22Rv1 (cell line): ENCODE measurements at regions not wholly inside any gene's neighbourhood (a gene's known extent, or its start where the extent isn't known, plus 50 kb on each side); places are given as distances from the start of the nearest gene placed in this dataset.

ENCODE experiments used
- ZFX ChIP-seq: fragments of 450-650 bp; IDR thresholded peaks from 2 replicates; pipeline ENCODE4 v1.6.1; 2017; ENCODE audit warnings: antibody characterized with exemption, borderline replicate concordance
- TF ChIP-seq, protein P1 (sequence below): fragments of 450-650 bp; IDR thresholded peaks from 2 replicates; pipeline ENCODE4 v1.5.1; 2017; ENCODE audit warnings: mild to moderate bottlenecking

DNA sequence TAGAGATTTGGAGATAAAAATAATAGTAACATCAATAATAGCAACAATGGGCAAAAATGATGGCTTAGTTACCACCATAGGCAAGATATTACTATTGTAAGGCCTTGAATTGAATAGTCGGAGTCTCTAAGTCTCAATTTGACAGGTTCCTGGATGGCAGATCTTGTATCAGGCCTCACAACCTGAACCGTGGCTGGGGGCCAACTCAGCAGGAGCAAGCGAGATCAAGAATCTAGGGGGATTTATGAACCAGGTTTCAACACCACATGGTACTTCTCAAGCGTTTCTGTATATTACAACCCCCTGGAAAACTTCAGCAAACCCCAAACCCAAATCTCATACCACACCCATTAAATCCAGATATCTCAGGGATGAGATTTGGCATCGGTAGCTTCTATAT lies 573.8 kb downstream of the LIG4 start:
- TF ChIP-seq, protein P1, sequence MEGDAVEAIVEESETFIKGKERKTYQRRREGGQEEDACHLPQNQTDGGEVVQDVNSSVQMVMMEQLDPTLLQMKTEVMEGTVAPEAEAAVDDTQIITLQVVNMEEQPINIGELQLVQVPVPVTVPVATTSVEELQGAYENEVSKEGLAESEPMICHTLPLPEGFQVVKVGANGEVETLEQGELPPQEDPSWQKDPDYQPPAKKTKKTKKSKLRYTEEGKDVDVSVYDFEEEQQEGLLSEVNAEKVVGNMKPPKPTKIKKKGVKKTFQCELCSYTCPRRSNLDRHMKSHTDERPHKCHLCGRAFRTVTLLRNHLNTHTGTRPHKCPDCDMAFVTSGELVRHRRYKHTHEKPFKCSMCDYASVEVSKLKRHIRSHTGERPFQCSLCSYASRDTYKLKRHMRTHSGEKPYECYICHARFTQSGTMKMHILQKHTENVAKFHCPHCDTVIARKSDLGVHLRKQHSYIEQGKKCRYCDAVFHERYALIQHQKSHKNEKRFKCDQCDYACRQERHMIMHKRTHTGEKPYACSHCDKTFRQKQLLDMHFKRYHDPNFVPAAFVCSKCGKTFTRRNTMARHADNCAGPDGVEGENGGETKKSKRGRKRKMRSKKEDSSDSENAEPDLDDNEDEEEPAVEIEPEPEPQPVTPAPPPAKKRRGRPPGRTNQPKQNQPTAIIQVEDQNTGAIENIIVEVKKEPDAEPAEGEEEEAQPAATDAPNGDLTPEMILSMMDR, result no peak
- no peak for TF ChIP-seq ZFX
